ENCODE measurements at regions not wholly inside any gene's neighbourhood (a gene's known extent, or its start where the extent isn't known, plus 50 kb on each side); places are given as distances from the start of the nearest gene placed in this dataset.
"Not testable (repeated sequence)": the region's sequence is repeated elsewhere in the genome, so short reads cannot be mapped to it uniquely, and the experiment has no call there.

- in situ Hi-C loops (cut with MboI; ENCODE audit: low sequenced_read_pairs), result no loop called here
These were observed 1764.1 kb upstream of the CELF4 start for GRCh38 chr18:39329496-39330275.

- in situ Hi-C loops (cut with MboI; ENCODE audit: low sequenced_read_pairs), result no loop called here
These were observed 1761.2 kb upstream of the CELF4 start for GRCh38 chr18:39326772-39327171.

GRCh38 chr18:39325973-39326372 is 1760.4 kb upstream of the CELF4 start:
- in situ Hi-C loops (cut with MboI; ENCODE audit: low sequenced_read_pairs), result no loop called here

GRCh38 chr18:39319141-39319540 is 1753.5 kb upstream of the CELF4 start:
- in situ Hi-C loops (cut with MboI; ENCODE audit: low sequenced_read_pairs), result no loop called here

GRCh38 chr18:39318462-39318861 is 1752.9 kb upstream of the CELF4 start:
- in situ Hi-C loops (cut with MboI; ENCODE audit: low sequenced_read_pairs), result no loop called here

GRCh38 chr18:39318008-39318407 is 1752.4 kb upstream of the CELF4 start:
- in situ Hi-C loops (cut with MboI; ENCODE audit: low sequenced_read_pairs), result no loop called here

- in situ Hi-C loops (cut with MboI; ENCODE audit: low sequenced_read_pairs), result no loop called here
These were observed 1749.0 kb upstream of the CELF4 start for GRCh38 chr18:39314595-39314994.

GRCh38 chr18:39313992-39314391 is 1748.4 kb upstream of the CELF4 start:
- in situ Hi-C loops (cut with MboI; ENCODE audit: low sequenced_read_pairs), result no loop called here

GRCh38 chr18:39311111-39311712 is 1745.6 kb upstream of the CELF4 start:
- in situ Hi-C loops (cut with MboI; ENCODE audit: low sequenced_read_pairs), result no loop called here

GRCh38 chr18:39308931-39309521 is 1743.4 kb upstream of the CELF4 start:
- in situ Hi-C loops (cut with MboI; ENCODE audit: low sequenced_read_pairs), result not testable (repeated sequence)

GRCh38 chr18:39305766-39306165 is 1740.2 kb upstream of the CELF4 start:
- in situ Hi-C loops (cut with MboI; ENCODE audit: low sequenced_read_pairs), result no loop called here

GRCh38 chr18:39302481-39302880 is 1736.9 kb upstream of the CELF4 start:
- in situ Hi-C loops (cut with MboI; ENCODE audit: low sequenced_read_pairs), result no loop called here

- in situ Hi-C loops (cut with MboI; ENCODE audit: low sequenced_read_pairs), result no loop called here
These were observed 1733.6 kb upstream of the CELF4 start for GRCh38 chr18:39299152-39299551.

- in situ Hi-C loops (cut with MboI; ENCODE audit: low sequenced_read_pairs), result no loop called here
These were observed 1731.6 kb upstream of the CELF4 start for GRCh38 chr18:39297225-39297624.

GRCh38 chr18:39296293-39296888 is 1730.8 kb upstream of the CELF4 start:
- in situ Hi-C loops (cut with MboI; ENCODE audit: low sequenced_read_pairs), result no loop called here

GRCh38 chr18:39276764-39277163 is 1711.2 kb upstream of the CELF4 start:
- in situ Hi-C loops (cut with MboI; ENCODE audit: low sequenced_read_pairs), result no loop called here

- in situ Hi-C loops (cut with MboI; ENCODE audit: low sequenced_read_pairs), result no loop called here
These were observed 1708.9 kb upstream of the CELF4 start for GRCh38 chr18:39274535-39274934.

- in situ Hi-C loops (cut with MboI; ENCODE audit: low sequenced_read_pairs), result no loop called here
These were observed 1706.6 kb upstream of the CELF4 start for GRCh38 chr18:39272230-39272629.

- in situ Hi-C loops (cut with MboI; ENCODE audit: low sequenced_read_pairs), result no loop called here
These were observed 1706.1 kb upstream of the CELF4 start for GRCh38 chr18:39271654-39272053.

GRCh38 chr18:39260565-39260964 is 1695.0 kb upstream of the CELF4 start:
- in situ Hi-C loops (cut with MboI; ENCODE audit: low sequenced_read_pairs), result no loop called here

- in situ Hi-C loops (cut with MboI; ENCODE audit: low sequenced_read_pairs), result no loop called here
These were observed 1694.1 kb upstream of the CELF4 start for GRCh38 chr18:39259736-39260135.

- in situ Hi-C loops (cut with MboI; ENCODE audit: low sequenced_read_pairs), result no loop called here
These were observed 1678.6 kb upstream of the CELF4 start for GRCh38 chr18:39244242-39244641.

All from HL-60/S4 treated with retinoic acid at 250 ng/mL for 4 days and 3 days (cell line).